ENCODE measurements at regions not wholly inside any gene's neighbourhood (a gene's known extent, or its start where the extent isn't known, plus 50 kb on each side); places are given as distances from the start of the nearest gene placed in this dataset.
"Not testable (repeated sequence)": the region's sequence is repeated elsewhere in the genome, so short reads cannot be mapped to it uniquely, and the experiment has no call there.

DNA sequence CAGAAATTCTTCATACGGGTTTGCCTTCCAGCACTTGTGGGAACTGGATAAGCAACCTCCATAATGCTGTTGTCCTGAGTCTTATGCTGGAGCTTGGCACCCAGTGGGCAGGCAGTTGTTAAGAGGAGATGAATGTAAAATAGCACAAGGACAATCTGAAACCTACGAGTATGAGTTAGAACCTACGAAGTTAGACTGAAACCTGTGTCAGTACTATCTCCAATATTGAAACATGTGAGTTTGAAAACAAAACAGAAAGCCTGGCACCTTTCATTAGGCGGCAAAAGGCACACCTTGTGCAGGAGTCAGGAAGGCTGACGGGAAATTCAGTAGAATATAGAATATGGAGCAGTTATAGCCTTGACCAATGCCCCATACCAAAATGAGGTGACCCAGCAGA is 489.7 kb upstream of the RGS18 start:
- no peak for DNase-seq (ENCODE audit: low read depth)

- no peak for DNase-seq (ENCODE audit: low read depth)
Observed at GRCh38 chr1:191669629-191670028, 488.6 kb upstream of the RGS18 start.

GRCh38 chr1:191671236-191671635 is 487.0 kb upstream of the RGS18 start:
- no peak for DNase-seq (ENCODE audit: low read depth)

GRCh38 chr1:191674626-191675179 is 483.6 kb upstream of the RGS18 start:
- no peak for DNase-seq (ENCODE audit: low read depth)

GRCh38 chr1:191675856-191676783 is 482.1 kb upstream of the RGS18 start:
- DNase-seq (ENCODE audit: low read depth) = no peak

DNA sequence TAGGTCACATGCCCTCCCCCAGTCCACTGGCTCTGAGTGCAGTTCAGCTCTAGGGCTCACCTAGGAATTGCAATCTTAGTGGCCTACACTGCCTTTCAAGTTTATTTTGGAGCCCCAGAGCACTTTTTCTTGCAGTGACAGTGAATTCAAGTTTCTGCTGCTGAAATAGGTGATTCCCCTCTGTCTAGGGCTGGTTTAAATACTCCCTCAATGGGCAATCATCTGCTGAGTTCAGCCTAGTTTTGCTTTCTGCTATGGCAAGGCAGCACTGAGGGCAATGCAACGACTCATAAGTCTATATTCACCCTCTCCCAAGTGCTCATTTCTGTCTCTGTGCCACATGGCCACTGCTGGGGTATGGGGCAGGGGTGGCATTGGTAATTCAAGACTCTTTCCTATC is 472.6 kb upstream of the RGS18 start:
- DNase-seq (ENCODE audit: low read depth) = no peak

DNA sequence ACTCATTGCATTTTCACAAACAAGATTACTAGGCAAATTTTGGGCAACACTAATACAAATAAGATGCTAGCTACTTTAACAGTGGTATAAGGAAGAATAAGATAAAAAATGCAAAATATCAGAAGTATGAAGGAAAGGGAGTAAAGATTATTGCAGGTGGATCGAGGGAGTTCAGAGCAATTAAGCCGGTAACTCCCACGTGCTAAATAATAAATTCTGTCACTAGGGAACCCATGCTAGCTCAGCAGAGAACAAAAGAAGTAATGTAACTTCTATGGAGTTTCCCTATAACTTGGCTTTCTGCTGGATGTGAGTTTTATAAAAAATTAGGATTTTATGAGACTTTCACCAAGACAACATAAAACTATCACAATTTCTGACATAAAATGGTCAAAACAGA is 470.5 kb upstream of the RGS18 start:
- DNase-seq (ENCODE audit: low read depth) = no peak

GRCh38 chr1:191690931-191691330 is 467.3 kb upstream of the RGS18 start:
- no peak for DNase-seq (ENCODE audit: low read depth)

DNA sequence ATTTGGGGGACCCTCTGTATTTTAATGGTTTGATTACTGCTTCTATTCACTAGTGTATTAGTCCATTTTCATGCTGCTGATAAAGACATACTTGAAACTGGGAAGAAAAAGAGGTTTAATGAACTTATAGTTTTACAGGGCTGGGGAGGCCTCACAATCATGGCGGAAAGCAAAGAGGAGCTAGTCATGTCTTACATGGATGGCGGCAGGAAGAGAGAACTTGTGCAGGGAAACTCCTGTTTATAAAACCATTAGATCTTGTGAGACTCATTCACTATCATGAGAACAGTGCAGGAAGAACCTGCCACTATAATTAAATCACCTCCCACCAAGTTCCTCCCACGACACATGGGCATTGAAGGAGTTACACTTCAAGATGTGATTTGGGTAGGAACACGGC is 464.5 kb upstream of the RGS18 start:
- no peak for DNase-seq (ENCODE audit: low read depth)

- no peak for DNase-seq (ENCODE audit: low read depth)
Observed at GRCh38 chr1:191695865-191696264, 462.4 kb upstream of the RGS18 start.

DNA sequence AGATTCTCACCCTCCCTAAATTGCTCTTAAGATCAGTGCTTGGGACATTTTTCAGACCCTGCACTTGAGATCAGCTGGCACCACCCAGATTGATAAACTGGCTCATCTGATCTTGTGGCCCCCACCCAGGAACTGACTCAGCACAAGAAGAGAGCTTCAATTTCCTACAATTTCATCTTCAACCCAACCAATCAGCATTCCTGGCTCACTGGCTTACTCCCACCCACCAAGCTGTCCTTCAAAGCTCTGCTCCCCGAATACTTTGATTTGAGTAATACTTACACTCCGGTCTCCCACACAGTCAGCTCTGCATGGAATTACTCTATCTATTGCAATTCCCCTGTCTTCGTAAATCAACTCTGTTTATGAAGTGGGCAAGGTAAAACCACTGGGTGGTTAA is 461.9 kb upstream of the RGS18 start:
- no peak for DNase-seq (ENCODE audit: low read depth)

- no peak for DNase-seq (ENCODE audit: low read depth)
Observed at GRCh38 chr1:191697556-191697955, 460.7 kb upstream of the RGS18 start.

GRCh38 chr1:191698246-191698645 is 460.0 kb upstream of the RGS18 start:
- no peak for DNase-seq (ENCODE audit: low read depth)

DNA sequence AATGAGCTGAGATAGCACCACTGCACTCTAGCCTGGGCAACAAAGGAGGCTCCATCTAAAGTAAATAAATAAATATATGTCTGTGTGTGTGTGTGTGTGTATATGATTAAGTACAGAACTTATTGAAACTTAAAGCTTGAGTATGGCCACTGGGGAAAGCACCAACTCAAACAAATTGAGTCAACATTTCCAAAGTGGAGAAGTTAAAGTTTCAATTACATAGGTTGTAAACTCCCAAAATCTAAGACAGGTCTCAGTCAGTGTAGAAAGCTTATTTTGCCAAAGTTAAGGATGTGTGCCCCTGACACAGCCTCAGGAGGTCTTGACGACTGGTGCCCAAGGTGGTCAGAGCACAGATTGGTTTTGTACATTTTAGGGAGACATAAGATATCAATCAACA is 458.9 kb upstream of the RGS18 start:
- DNase-seq (ENCODE audit: low read depth) = no peak

DNA sequence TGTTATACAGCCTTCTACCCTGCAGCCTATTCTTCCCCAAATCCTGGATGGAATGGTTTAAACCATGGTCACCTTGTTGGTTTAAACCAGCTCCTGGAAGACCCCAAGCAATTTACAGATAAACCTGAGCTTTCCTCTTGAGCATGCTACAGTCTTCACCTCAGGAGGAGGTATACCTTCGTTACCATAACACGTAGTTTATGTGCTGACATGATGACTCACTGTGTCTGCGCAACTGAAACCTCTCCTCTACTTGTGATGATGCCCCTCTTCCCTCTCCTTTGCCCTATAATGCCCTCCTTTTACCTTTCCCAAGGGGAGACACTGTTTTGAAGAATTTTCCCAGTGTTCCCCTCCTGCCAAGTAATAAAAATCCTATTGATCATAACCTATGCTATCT is 457.3 kb upstream of the RGS18 start:
- no peak for DNase-seq (ENCODE audit: low read depth)

- DNase-seq (ENCODE audit: low read depth) = no peak
Observed at GRCh38 chr1:191702124-191702523, 456.1 kb upstream of the RGS18 start.

DNA sequence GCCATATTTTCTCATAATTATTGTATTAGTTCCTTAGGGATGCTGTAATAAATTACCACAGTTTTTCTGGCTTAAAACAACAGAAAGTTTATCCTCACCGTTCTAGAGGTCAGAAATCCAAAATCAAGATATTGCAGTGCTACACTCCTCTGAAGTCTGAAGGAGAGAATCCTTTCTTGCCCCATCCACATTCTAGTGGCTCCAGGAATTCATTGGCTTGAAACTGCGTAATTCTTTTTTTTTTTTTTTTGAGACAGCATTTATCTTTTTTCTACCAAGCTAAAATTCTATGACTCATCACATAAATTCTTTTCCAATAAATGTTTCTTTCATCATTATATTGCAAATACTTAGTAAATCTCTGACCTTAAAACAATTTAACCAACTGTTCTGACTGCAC is 451.0 kb upstream of the RGS18 start:
- no peak for DNase-seq (ENCODE audit: low read depth)

GRCh38 chr1:191709215-191709614 is 449.0 kb upstream of the RGS18 start:
- DNase-seq (ENCODE audit: low read depth) = no peak

DNA sequence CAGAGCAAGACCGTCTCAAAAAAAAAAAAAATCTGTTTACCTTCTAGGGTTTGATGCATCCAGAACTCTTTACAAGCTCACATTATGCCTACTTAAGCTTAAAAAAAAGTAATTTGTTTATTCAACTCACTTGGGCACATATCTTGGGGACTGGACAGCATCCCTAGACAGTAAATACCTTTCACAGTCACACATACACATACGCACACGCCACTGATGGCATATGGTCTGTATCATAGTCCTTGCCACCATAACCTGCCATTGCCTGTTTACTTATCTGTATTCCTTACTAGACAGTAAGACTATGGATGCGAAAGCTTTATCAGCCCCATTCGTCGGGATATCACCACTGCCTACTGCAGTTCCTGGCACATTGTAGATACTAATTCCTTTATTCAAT is 446.3 kb upstream of the RGS18 start:
- DNase-seq (ENCODE audit: low read depth) = no peak

DNA sequence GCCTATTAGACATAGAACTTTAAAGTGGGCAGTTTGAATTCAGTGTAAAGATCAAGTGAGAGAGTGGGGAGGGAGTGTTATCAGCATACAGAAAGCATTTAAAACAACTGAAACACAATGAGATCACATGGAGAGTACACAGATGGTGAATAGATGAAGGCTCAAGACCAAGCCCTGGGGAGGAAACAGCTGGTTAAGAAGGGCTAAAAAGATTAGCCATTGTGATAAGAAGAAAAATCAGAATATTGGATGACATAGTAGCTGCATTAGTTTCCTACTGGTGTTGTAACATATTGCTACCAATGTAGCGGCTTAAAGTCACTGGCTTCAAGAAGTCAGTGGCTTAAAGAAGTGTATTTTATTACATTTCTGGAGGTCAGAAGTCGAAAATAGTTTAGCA is 443.4 kb upstream of the RGS18 start:
- no peak for DNase-seq (ENCODE audit: low read depth)

GRCh38 chr1:191729742-191730141 is 428.5 kb upstream of the RGS18 start:
- no peak for DNase-seq (ENCODE audit: low read depth)

DNA sequence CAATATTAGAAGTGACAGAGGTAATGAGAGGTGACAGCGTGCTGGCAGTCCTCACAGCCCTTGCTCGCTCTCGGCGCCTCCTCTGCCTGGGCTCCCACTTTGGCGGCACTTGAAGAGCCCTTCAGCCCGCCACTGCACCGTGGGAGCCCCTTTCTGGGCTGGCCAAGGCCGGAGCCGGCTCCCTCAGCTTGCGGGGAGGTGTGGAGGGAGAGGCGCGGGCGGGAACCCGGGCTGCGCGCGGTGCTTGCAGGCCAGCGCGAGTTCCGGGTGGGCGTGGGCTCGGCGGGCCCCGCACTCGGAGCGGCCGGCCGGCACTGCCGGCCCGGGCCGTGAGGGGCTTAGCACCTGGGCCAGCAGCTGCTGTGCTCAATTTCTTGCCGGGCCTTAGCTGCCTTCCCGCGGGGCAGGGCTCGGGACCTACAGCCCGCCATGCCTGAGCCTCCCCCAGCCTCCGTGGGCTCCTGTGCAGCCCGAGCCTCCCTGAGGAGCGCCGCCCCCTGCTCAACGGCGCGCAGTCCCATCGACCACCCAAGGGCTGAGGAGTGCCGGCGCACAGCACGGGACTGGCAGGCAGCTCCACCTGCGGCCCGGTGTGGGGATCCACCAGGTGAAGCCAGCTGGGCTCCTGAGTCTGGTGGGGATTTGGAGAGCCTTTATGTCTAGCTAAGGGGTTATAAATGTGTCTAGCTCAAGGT is 426.5 kb upstream of the RGS18 start:
- DNase-seq (ENCODE audit: low read depth) = not testable (repeated sequence)

DNA sequence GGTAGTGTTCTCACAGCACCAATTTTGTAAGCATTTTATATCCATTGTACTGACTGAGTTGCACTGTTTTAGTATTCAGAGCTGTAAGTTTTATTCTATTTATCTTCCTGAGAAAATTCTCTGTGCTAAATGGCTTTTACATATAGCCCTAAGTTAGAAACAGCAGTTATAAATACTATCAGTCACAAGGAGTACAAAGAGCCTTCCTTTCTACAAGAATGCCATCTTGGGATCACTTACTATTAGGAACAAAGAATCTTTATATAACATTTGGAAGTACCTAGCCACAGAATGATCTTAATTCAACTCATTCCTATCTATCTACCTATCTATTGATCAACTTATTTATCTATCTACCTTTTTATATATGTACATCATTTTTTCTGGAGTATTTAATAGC is 423.9 kb upstream of the RGS18 start:
- no peak for DNase-seq (ENCODE audit: low read depth)

Measured in RPMI7951 (cell line).